ENCODE measurements at regions not wholly inside any gene's neighbourhood (a gene's known extent, or its start where the extent isn't known, plus 50 kb on each side); places are given as distances from the start of the nearest gene placed in this dataset.

DNA sequence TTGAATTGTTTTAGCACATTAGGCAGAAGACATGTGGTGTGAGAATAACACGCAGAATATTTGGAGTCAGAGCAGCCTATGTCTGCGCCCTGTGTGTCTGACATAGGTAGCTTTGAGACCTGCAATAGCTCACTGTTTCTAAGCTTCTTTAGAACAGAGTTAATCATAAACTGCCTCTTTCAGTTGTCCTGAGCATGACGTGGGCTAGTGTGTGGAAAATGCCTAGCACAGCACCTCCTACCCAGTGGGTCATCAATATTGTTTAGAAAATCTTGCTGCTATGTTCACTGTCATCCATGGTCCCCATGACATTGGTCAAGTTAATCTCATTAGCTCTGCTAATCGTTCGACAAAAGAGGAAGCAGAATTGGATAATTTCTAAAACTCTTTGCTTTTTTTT is 357.4 kb upstream of the SGCD start:
- no peak for TF ChIP-seq EZH2 (optimal IDR thresholded peaks at IDR 0.05; ENCODE audit: low read depth, low read length)
- TF ChIP-seq, protein P1, sequence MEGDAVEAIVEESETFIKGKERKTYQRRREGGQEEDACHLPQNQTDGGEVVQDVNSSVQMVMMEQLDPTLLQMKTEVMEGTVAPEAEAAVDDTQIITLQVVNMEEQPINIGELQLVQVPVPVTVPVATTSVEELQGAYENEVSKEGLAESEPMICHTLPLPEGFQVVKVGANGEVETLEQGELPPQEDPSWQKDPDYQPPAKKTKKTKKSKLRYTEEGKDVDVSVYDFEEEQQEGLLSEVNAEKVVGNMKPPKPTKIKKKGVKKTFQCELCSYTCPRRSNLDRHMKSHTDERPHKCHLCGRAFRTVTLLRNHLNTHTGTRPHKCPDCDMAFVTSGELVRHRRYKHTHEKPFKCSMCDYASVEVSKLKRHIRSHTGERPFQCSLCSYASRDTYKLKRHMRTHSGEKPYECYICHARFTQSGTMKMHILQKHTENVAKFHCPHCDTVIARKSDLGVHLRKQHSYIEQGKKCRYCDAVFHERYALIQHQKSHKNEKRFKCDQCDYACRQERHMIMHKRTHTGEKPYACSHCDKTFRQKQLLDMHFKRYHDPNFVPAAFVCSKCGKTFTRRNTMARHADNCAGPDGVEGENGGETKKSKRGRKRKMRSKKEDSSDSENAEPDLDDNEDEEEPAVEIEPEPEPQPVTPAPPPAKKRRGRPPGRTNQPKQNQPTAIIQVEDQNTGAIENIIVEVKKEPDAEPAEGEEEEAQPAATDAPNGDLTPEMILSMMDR (IDR thresholded peaks at IDR 0.05; ENCODE audit: low read length), result no peak

Measured in MM.1S (cell line).